ENCODE measurements at regions not wholly inside any gene's neighbourhood (a gene's known extent, or its start where the extent isn't known, plus 50 kb on each side); places are given as distances from the start of the nearest gene placed in this dataset.

DNA sequence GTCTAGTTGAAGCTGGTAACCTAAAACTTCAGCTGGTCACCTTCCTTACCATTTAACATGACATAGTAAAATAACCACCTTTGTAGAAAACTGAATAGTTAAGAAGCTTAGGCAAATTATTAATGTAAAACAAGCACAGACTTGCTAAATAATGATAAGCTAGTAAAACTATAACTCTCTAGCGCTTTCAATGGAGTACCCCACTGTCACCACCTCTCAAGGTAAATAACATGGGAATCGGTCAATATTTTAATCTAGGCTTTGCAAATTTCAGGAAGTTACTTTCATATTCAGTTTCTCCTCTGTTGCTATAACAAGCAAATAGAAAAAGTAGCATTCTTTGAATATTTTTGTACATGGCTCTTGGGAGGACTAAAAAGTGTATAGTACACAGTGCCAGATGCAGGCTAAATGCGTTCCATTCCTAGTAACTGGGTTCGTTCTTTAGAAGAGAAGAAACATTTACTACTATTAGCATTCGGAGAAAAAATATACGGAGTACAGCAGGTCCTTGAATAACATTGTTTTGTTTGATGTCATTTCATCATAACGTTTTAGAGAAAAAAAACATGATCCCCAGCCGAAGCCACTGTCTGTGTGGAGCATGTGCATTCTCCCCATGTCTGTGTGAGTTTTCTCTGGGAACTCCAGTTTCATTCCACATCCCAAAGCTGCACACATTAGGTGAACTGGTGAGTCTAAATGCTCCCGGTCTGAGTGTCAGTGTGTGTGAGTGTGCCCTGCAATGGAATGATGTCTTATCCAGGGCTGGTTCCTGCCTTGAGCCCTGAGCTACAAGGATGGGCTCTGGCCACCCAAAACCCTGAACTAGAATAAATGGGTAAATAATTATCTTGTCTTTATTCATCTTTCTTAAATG is 52.5 kb downstream of the EPRS1 start:
- DNase-seq: no peak

GRCh38 chr1:219991919-219992318 is 54.4 kb downstream of the EPRS1 start:
- DNase-seq: no peak

GRCh38 chr1:219991511-219991810 is 54.8 kb downstream of the EPRS1 start:
- DNase-seq: no peak

DNA sequence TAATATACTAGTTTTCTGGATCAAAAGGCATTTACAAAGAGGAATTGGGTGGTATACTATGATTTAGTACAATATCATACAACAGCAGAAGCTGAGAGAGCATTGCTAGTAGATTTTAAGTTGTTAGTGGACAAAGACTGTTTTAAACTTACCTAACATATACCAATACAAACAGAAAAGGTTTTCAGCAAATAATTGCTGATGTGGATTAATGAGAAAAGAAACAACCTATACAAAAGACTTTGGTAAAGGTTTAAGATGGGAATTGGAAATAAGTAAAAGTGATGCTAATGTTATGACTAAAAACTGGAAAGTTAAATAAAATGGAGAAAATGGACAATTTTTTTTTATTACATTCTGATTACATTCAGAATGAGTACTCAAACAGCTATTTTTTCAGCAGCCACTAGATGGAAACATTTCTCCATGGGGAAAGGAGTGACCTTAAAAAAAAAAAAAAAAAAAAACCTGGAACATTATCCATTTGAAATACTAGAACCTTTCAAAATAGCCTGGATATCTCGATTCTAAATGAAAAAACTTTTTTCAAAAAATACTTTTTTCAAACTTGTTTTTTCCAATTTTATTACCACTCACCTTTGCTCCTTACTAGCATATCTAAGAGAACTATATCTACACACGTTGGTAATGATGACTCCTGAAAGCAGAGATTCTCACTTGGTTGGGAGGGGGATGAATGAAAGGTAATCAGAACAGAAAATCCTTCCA is 55.4 kb downstream of the EPRS1 start:
- peak; percentile 12 for DNase-seq

DNA sequence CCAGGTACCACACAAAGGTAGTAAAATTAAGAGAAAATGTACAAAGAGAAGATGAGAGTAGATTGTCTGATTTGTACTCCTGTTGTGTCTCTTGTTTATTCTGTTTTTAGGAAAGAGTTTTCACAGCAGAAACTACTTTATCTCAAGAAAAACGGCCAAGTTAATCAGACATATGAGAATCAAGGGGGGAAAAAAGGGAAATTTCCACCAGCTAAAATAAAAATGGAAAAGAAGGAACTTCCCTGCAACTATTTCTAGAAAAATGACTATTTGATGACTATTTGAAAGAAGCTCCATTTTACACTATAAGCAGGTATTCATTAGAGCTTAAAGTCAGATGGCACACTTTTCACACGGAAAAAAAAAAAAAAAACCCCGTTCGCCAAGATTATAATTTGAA is 56.5 kb downstream of the EPRS1 start:
- DNase-seq: no peak

- DNase-seq: no peak
These were observed 57.5 kb downstream of the EPRS1 start for GRCh38 chr1:219988818-219989217.

DNA sequence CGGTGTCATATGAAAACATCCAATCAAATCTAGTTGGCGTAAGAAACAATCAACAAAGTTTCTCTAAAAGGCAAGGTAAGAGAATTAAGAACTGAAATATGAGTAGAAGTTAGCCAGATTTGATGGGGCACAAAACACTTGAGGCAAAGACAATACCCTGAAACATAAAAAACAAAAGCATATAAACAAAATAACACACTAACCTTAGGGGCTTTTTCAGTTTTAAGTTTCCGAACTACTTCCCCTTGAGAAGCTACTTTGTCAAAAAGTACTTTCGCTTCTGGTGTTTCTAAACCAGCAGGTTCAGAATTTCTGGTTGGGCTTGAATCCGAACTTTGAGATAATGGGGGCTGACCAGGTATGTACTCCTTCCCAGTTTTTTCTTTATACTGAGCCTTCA is 57.9 kb downstream of the EPRS1 start:
- no peak for DNase-seq

GRCh38 chr1:219987325-219987724 is 59.0 kb upstream of the SLC30A10 start:
- DNase-seq: no peak

DNA sequence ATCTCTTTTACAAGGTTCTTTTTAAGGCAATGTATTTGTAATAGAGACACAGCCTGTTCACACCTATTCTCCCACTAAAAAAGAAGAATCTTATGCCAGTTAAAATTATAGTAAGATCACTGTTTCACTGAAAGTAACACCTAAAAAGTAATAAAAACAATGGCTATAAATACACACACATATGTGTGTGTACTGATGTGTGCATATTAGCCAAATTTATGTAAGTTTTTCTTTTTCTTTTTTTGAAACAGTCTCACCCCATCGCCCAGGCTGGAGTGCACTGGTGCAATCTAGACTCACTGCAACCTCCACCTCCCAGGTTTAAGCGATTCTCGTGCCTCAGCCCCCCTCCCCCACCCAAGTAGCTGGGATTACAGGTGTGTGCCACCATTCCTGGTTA is 56.8 kb upstream of the SLC30A10 start:
- no peak for DNase-seq
